SU-DHL-6 (cell line): ENCODE measurements at regions not wholly inside any gene's neighbourhood (a gene's known extent, or its start where the extent isn't known, plus 50 kb on each side); places are given as distances from the start of the nearest gene placed in this dataset.

Experiments used
- H2AFZ ChIP-seq: fragments of 200-600 bp; sonication (generic); 2 replicates; pipeline ENCODE4 v1.6.1; 2014; ENCODE audit warnings: low read depth, mild to moderate bottlenecking, moderate library complexity, mixed read lengths, antibody characterized with exemption, low read length; ENCODE audit not compliant: severe bottlenecking
- H3F3A ChIP-seq: fragments of 200-600 bp; shearing (Covaris generic); 2 replicates; pipeline ENCODE4 v1.6.0; 2016; ENCODE audit warnings: antibody characterized with exemption, mild to moderate bottlenecking; ENCODE audit not compliant: insufficient read depth
- H3K27ac ChIP-seq: fragments of 200-600 bp; sonication (generic); 2 replicates; pipeline ENCODE4 v1.5.1; 2016; ENCODE audit warnings: low read depth, mild to moderate bottlenecking, low read length, moderate library complexity, mixed read lengths
- H3K27me3 ChIP-seq: fragments of 200-600 bp; sonication (generic), shearing (Covaris generic); 2 replicates; pipeline ENCODE4 v1.6.0; 2014; ENCODE audit warnings: mild to moderate bottlenecking, low read length
- H3K36me3 ChIP-seq: fragments of 200-600 bp; sonication (generic); 2 replicates; pipeline ENCODE4 v1.6.1; 2014; ENCODE audit warnings: mild to moderate bottlenecking, low read length, mixed read lengths
- H3K4me2 ChIP-seq: fragments of 300-600, 200-600 bp; shearing (Covaris generic), sonication (generic); 2 replicates; pipeline ENCODE4 v1.6.0; 2014; ENCODE audit warnings: low read length, low read depth, mild to moderate bottlenecking; ENCODE audit not compliant: poor library complexity, severe bottlenecking
- H3K4me3 ChIP-seq: fragments of 200-600 bp; sonication (generic); 2 replicates; pipeline ENCODE4 v1.5.1; 2014; ENCODE audit warnings: antibody characterized with exemption, low read length, mild to moderate bottlenecking, mixed read lengths; ENCODE audit not compliant: insufficient read depth, poor library complexity, severe bottlenecking
- H3K79me2 ChIP-seq: fragments of 200-600 bp; sonication (generic); 2 replicates; pipeline ENCODE4 v1.6.1; 2014; ENCODE audit warnings: mild to moderate bottlenecking, low read length, moderate library complexity; ENCODE audit not compliant: insufficient read depth
- H3K9ac ChIP-seq: fragments of 200-600 bp; sonication (generic); 2 replicates; pipeline ENCODE4 v1.7.0; 2014; ENCODE audit warnings: mild to moderate bottlenecking, low read length
- H3K9me2 ChIP-seq: fragments of 200-600 bp; sonication (generic); replicated peaks from 2 replicates; pipeline ENCODE4 v1.6.1; 2014; ENCODE audit warnings: low read length; ENCODE audit not compliant: insufficient read depth
- H3K9me3 ChIP-seq: fragments of 200-600 bp; sonication (generic); 2 replicates; pipeline ENCODE4 v1.6.1; 2014; ENCODE audit warnings: low read length, mixed read lengths; ENCODE audit not compliant: insufficient read depth
- H4K20me1 ChIP-seq: fragments of 200-600 bp; sonication (generic); 2 replicates; pipeline ENCODE4 v1.6.1; 2014; ENCODE audit warnings: low read depth, mild to moderate bottlenecking, antibody characterized with exemption, low read length, moderate library complexity, mixed read lengths
- CTCF ChIP-seq: fragments of 200-600 bp; sonication (generic); IDR thresholded peaks from one replicate; pipeline ENCODE4 v1.5.1; 2017; ENCODE audit warnings: antibody characterized with exemption, mild to moderate bottlenecking, low read length, moderate library complexity; ENCODE audit not compliant: insufficient read depth, poor library complexity, severe bottlenecking
- EZH2phosphoT487 ChIP-seq: fragments of 200-600 bp; sonication (generic), shearing (Covaris generic); conservative IDR thresholded peaks from 2 replicates; pipeline ENCODE4 v1.6.1; 2018; ENCODE audit warnings: mild to moderate bottlenecking, antibody characterized with exemption, low read length, moderate library complexity, mixed read lengths

GRCh38 chr19:28400953-28401671, 811.8 kb downstream of the UQCRFS1 start:
- Histone ChIP-seq H2AFZ (no peak overlapping the region), H4K20me1 (no peaks in the 10 kb centered on the region), H3K27me3 (no peaks in the 10 kb centered on the region), H3F3A (peaks cover 17% of the 10 kb centered on the region), H3K4me2 (peak overlapping the region; percentile 60), H3K4me3 (peak overlapping the region; percentile 32), H3K9ac (peak overlapping the region; percentile 49; the same call in 1 of the 2 replicates), H3K9me2 (no peaks in the 10 kb centered on the region), H3K36me3 (no peaks in the 10 kb centered on the region), H3K79me2 (no peaks in the 10 kb centered on the region), H3K9me3 (no peaks in the 10 kb centered on the region), H3K27ac (no peak overlapping the region)
- TF ChIP-seq EZH2phosphoT487 (no peak), CTCF (no peak)

- H3K79me2 ChIP-seq: no peaks in the 10 kb centered on the region
- H3K4me2 ChIP-seq: no peak overlapping the region
- no peaks in the 10 kb centered on the region for H3K36me3 ChIP-seq
- H4K20me1 ChIP-seq: no peaks in the 10 kb centered on the region
- H2AFZ ChIP-seq: no peak overlapping the region
- no peak for TF ChIP-seq EZH2phosphoT487
- no peak for TF ChIP-seq CTCF
- no peaks in the 10 kb centered on the region for H3K9me2 ChIP-seq
- H3K9ac ChIP-seq: no peak overlapping the region
- no peaks in the 10 kb centered on the region for H3K27me3 ChIP-seq
- no peaks in the 10 kb centered on the region for H3K9me3 ChIP-seq
- no peak overlapping the region for H3K27ac ChIP-seq
- no peak overlapping the region for H3K4me3 ChIP-seq
- H3F3A ChIP-seq: peaks cover 16% of the 10 kb centered on the region
Observed at GRCh38 chr19:28399187-28399586, 813.8 kb downstream of the UQCRFS1 start.

- Histone ChIP-seq H3K9me3 (no peaks in the 10 kb centered on the region), H4K20me1 (no peaks in the 10 kb centered on the region), H3K27me3 (no peaks in the 10 kb centered on the region), H2AFZ (no peak overlapping the region), H3F3A (peaks cover 21% of the 10 kb centered on the region), H3K4me2 (no peak overlapping the region), H3K36me3 (no peaks in the 10 kb centered on the region), H3K79me2 (no peaks in the 10 kb centered on the region), H3K4me3 (no peak overlapping the region), H3K9me2 (no peaks in the 10 kb centered on the region), H3K27ac (no peak overlapping the region), H3K9ac (no peak overlapping the region)
- no peak for TF ChIP-seq EZH2phosphoT487
- TF ChIP-seq CTCF: no peak
Observed at GRCh38 chr19:28397800-28398199, 815.2 kb downstream of the UQCRFS1 start.
